Stimulated activated CD8-positive, alpha-beta memory T cell treated with anti-CD3 and anti-CD28 coated beads, Interleukin-4, amount 100 ng/mL, for 1 hour (primary cell): ENCODE measurements at regions not wholly inside any gene's neighbourhood (a gene's known extent, or its start where the extent isn't known, plus 50 kb on each side); places are given as distances from the start of the nearest gene placed in this dataset.

ENCODE experiments used
- DNase-seq, 2 donors: peaks; one replicate each; pipeline ENCODE4 v3.0.0-alpha.2; 2020; ENCODE audit warnings: low read depth in 2 of 2, low spot score in 1 of 2

DNA sequence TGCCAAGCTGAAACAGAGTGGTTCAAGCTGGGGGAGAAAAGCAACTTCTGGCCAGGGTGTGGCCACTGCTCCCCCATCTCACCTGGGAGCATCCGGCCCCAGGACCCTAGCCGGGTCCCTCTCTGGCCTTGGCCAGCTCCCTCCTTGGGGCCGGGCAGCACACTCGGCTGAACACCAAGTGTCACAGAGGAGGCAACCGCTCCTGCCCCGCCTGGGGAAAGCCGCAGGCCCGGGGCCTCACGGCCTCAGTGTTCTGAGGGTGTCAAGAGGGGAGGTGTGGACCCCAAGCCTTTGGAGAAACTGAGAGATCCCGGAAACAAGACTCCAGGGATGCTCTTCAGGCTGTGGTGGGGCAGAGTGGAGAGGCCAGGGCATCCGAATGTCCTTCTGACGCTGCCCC, 88.4 kb downstream of the ENGASE start:
- DNase-seq: no peak

DNA sequence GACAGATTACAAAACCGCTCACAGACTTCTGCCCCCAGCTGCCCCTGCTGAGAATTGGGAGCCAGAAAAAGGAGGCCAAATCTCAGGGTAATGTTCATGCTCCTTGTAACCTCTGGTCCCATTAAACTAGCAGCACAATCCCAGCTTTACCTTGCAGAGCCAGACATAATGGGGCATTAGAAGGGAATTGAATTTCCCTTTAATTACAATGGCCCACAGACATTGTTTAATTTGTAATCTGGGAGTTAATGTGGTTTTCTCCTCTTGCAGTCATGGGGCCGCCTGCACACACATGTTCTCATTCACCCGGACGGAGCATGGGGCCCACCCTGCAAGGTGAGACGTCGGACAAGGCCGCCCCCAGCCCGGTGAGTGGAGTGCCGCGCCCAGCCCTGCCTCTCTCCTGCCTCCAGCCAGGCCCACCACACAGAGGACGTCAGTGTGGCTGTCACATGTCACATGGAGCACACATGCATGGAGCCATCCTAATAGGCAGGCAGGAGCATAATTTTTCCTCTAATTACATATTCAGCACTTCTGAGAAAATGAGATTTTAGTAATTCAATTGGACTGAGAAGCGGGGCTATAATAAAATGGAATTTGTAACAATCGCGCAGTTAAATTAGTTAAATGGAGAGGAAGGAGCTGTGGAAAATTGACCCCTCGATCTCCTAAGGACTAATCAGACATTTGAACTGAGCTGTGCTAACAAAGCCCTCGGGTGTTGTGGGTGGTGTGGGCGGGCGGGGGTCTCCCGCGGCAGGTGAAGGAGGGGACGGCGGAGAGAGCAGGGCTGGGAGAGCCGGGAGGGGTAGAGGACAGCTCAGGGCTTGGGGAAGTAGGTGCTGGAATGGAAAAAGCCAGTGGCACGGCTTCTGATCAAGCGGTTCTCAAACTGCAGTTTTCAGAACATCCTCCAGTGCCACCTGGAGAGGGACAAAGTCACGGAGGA, 87.7 kb downstream of the ENGASE start:
- no peak for DNase-seq

DNA sequence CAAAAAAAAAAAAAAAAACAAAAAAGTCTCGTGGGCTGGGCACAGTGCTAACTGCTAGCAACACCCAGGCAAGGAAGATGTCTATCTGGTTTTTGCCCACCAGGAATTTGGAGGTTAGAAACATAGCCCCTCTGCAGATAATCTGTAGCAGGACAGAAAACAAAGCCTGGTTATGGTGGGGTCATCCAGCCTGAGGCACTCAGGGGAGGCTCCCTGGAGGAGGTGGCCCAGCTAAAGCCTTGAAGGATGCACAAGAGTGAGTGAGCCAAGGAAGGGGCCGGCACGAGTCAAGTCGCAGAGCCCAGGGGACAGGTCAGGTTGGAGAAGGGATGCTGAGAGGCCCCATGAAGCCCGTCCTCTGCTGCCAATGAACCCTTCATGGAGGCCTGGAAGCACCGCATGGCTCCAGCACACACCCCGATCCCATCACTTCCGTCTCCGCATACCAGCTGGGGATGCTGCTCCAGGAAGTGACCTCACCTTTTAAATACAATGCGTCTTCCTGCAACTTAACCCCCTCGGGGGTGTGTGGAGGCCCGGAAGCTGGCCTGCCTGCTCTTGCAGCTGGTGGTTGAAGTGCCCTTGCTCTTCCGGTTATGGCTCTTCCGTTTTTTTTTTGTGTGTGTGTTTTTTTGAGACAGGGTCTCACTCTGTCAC, 86.5 kb downstream of the ENGASE start:
- DNase-seq: no peak

DNA sequence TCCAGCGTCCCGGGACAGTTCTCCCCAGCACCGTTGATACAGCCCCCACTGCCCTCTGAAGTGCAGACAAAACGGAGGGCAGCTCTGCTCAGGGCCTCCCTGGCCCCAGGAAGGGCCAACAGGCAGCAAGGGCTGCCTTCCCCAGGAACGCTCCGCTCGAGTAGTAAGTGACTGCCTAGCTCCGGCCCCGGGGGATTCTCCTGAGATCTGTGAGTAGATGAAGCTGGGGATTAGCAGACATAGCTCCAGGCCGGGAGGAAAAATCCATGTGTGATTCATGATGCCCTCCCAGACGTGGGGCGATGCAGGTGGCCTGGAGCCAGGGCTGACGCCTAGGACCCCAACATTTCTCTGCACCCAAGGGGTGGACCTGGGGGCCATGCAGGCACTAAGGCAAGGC, 85.3 kb downstream of the ENGASE start:
- DNase-seq: no peak

DNA sequence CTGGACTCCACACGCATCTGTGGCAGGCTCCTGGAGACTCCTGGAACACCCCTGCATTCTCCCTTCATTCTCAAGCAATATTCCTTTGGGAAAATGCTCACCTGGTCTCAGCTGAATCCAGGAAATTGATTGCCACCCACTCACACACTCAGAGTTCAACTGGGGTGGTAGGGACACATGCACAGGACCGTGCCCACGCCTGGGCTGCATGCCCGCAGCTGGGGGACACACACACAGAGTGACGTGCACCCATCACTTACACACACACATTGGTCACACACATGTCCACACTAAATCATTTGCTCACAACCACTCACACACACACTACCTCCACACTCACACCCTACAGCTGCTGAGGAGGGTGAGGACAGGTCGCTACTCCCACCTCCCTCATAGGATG, 84.8 kb downstream of the ENGASE start:
- DNase-seq: no peak

DNA sequence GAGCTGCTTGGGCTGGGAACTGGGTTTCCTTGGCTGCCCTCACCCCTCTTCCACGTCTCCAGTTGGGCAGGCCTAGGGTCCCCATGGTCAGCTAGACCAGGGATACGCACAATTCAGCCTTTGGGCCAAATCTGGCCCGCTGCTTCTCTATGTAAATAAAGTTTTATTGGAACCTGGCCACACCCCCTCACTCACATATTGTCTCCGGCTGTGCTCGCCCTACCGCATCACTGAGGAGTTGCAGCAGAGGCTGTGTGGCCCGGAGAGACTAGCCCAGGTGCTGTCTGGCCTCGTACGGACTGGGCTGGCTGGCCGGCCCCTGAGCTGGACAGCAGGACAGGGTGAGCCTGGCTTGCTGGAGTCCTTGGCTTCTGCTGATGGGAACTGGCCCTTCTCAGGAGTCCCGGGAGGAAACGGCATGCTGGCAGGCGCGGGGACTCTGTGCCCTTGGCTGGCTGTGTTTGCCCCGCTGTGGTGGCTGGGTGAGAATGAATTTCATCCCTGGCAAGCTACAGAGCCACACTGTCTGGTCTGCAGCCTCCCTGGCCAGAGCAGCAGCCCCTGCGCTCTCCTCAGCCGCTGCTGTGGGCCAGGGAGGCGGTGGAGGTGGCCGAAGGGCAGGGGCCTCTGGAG, 82.0 kb downstream of the ENGASE start:
- DNase-seq: no peak

DNA sequence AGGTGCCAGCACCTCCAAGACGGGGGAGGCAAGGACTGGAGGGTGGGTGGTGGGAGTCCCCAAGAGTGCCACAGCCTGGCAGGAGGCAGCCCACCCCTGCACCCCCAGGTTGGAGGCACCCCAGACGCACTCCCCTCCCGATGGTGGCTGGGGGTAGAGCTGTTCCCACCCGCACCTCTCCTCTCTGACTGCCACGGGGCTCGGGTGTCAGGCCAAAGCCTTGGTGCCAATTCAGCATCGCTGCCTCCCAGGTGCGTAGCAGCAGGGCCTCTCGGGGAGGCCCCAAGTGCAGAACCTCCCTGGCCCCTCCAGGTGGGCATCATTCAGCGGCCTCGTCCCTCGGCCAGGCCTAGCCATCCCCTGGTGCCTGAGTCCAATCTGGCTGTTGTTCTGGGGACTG, 81.1 kb downstream of the ENGASE start:
- DNase-seq: no peak

DNA sequence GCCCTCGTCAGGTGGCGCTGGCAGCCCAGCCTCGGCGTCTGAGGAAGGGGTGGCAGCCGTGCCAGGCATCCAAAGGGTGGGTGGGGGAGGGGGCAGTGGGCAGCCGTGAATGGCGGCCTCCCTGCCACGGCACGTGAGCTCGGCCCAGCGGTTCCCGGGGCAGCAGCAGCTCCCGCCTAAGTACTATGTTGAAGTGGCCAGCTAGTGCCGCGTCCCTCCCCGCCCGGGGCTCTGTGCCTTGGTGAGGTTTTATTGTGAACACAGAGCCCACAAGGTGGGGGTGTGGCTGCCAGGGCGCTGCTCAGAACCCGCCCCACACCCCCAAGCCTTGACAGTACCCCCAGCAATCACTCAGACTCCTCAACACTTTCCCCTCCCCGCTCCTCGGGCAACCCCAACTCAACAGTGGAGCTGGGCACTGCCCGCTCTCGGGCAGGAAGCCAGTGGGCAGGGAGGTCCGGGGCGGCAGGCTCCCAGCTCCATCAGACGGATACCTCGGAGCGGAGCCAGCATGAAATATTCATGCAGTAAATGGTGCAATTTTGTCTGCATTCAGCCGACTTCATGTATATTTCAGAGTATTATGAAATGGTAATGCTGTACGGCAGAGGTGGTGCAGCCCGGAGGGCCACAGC, 80.4 kb downstream of the ENGASE start:
- DNase-seq: no peak

DNA sequence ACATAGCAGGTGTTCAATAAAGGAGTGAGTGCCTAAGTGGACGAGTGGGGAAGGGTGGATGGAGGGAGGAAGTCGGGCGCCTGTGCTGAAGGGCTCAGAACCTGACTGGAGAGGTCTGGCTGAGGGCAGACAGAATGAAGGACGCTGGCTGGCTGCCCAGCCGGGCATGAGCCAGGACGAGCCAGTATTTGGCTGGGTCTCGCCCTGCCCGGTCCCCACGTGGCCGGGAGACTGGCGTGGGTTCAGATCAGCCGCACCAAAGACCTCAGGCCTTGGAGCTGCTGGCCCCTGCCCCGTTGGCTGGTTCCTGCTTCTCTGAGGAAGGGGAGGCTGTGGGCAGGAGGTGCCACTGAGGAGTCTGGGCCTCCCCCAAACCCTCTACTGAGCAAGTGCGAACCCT, 79.8 kb downstream of the ENGASE start:
- DNase-seq: no peak

DNA sequence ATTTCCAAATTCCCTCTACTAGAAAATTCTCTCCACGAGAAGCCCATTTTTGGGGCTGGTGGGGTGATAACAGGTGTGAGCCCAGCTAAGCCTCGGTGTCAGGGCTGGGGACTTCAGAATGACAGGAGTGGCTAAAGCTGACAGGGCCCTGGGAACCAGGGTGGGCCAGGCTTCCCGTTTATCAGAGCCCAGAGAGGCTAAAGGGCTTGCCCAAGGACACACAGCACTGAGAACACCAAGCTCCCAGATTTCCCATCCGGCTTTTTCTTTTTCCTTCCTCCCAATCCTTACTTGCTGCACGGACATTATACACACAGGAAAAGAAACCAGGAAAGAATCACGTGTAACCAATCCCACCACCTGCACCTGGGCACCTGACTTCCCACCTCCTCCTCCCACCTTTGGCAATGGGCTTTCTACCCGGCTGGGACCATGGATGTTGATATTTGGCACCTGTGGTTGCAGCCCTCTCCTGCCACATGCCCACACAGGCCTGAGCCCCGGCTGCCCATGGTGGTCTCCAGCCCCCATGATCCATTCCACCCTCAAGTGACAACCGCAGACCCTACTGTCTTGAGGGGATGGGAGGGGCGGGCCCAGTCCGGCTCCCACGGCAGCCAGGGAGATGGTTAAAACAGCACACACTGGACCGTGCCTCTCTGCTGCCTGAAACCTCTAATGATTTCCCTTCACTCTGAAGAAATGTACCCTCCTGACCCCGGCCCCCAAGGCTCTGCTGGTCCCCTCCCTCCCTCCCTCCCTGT, 78.9 kb downstream of the ENGASE start:
- no peak for DNase-seq

DNA sequence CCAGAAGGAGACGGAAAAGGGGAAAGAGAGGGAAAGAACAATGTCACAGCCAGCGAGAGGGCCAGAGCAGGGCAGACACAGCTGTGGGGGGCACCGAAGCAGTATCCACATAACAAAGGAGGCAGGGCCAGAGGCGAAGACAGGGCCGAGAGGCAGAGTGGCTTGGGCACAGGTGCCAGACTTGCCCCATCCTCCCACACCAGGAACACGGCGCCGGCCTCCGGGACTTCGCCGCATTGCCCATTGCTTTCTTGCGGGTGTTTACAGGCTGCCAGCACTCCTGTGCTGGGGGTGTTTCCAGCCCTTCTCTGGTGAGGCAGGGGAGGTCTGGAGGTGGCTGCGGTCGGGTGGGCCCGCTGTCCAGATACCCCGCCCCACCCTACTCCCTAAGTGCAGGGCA, 78.0 kb downstream of the ENGASE start:
- no peak for DNase-seq

DNA sequence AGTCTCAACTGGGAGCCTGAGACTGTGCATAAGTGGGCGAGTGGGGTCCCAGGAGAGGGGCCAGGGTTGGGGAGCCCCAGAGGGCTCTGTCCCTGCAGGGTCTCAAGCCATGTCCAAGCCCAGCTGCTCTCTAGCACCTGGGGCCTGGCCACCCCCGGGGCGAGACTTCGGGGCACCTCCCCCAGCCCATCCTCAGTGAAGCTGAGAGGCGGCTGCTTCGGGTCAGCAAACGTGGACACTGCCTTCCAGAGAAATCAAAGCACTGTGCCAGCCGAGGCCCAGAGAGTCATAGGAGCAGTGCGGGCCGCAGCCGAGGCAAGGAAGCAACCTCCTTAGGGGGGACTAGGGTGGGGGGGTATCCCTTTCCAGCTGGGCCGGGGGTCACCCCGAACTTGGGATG, 77.5 kb downstream of the ENGASE start:
- no peak for DNase-seq

DNA sequence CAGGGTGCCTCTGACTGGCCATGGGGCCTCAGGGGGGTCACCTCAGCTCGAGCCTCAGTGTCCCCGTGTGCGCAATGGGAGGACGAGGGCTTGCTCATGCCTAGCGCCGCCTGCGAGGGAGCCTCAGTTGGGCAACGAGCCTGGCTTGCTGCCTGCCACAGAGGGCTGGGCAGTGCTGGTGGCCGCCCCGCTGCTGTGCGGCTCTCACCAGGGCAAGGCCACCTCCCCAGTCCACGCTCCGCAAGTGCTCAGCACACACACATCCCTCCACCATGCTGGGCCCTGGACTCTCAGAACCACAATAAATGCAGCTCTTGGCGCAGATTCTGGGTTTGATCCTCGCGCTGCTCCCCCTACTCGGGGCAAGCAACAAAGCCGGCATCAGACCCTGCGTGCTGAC, 76.2 kb downstream of the ENGASE start:
- no peak for DNase-seq

DNA sequence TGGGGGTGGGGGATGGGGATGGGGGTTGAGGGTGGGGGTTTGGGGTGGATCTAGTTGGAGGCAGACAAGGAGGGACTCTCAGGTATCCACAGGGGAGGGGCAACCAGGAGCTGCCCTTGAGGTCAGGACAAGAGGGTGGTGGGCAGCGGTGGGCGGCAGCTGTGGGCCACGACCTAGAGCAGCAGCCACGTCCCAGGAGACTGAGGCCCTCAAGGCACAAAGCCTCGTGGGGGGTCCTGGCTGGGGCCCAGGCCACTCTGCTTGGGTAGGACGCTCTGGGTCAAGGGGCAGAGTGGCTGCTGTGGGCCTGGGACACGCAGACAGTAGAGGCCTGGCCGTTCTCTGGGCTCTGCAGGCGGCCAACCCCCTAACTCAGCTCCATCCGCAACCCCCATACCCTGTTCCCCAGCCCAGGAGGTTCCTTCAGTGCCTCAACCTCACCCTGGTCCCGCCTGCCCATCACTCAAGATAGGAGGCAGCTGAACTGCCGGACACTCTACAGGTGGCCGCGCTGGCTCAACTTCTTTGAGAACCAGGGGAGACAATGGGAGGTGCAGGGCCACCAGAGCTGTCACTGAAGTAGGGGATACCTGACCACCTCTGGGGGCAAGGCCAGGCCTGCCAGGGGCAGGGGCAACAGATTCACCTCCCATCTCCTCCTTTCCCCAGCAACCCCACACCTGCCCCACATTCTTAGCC, 75.6 kb downstream of the ENGASE start:
- no peak for DNase-seq

DNA sequence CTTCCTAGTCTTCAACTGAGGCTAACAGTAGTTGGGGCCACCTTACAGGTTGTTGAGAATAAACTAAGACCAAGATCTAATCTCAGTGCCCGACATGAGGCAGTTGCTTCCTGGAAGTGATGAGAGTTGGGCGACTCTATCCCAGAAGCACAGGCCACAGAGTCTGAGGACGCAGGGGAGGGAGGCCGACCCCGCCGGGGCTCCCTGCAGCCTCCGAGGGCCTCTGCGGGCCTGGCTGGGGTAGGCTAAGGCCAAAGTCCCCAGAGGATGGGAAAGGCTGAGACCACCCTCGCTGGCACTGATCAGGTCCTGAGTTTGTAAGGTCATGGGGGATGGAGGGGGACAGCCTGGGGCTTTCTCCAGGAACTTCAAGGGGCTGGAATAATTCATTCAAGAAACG, 74.0 kb downstream of the ENGASE start:
- DNase-seq: no peak

DNA sequence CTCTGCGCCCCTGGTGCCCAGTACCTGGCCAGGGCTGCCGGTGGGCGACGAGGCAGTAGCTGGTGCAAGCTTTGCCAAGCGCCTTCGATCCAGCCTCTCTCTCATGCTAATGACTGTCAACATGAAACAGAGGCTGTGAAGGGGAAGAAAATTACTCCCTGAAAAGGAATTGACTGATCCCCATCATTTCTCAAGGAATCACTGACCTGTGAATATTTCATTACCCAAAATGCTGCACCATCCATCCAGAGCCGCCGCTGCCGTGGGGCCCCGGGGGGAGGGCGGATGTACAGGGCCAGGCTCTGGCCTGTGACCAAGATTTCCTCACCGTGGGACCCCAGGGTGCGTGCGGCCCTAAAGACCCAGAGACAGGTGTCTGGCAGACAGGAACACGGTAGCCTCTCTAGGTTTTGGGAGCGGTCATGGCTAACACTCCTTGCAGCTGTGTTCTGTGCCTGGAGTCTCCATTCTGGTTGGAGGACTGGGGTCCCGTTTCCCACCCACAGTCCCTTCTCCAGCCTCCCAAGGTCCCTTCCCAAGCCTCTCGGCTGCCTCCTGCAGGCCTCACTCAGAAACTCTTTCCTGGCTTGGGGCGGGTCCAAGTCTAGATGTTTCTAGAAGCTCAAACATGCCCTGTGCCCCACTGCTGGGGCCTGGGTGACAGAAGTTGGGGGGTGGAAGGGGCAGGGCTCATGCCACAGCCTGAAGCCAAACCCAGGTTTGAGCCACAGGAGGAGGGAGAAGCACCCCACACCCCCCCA, 73.3 kb downstream of the ENGASE start:
- DNase-seq: no peak

DNA sequence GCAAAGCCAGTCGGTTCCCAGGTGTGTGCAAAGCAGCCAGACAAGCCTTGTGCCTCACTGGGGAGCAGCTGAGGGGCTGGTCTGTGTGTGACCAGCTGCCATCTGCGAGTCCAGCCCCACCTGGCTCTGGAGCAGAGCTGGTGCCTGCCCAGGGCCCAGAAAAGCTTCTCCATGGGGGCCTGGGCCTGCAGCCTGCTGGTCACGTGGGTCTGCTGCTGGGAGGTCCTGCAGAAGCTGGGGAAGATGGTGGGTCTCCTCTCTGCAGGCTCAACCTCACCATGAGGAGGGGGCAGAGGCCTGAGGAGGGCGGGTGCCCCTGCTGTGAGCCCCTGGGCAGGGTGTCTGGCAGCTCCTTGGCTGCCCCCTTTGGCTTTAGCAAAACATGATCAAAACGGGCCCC, 71.9 kb downstream of the ENGASE start:
- DNase-seq: no peak

DNA sequence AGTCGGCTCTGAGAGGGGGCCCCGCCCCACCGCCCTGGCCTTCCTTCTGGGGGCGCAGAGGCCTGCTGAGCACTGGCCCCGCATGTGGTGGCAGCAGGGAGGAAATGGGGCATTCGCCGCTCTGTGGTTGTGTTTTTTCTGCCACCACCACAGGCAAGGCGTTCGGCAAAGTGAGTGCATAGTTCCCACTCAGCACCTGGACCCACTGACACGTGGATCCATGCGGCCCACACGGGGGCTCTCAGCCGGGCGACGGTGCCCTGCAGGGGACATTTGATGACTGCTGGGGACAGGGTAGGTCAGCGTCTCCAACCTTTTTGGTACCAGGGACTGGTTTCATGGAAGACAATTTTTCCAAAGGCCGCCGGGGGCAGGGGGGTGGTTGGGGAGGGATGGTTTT, 70.9 kb downstream of the ENGASE start:
- DNase-seq: no peak

DNA sequence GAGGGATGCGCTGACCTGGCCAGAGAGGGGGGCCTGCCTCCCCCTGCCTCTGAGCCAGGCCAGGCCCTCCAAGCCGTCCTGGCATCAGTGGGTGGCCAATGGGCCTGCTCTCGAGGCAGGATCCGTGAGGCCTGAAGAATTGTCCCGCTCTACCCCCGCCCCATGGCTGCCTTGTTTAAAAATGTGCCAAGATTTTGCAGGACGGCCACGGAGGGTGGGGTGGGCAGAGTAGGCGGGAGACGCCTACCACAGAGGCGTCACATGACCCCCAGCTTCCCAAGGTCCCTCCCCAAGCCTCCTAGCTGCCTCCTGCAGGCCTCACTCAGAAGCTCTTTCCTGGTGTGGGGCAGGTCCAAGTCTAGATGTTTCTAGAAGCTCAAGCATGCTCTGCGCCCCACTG, 69.5 kb downstream of the ENGASE start:
- DNase-seq: no peak

DNA sequence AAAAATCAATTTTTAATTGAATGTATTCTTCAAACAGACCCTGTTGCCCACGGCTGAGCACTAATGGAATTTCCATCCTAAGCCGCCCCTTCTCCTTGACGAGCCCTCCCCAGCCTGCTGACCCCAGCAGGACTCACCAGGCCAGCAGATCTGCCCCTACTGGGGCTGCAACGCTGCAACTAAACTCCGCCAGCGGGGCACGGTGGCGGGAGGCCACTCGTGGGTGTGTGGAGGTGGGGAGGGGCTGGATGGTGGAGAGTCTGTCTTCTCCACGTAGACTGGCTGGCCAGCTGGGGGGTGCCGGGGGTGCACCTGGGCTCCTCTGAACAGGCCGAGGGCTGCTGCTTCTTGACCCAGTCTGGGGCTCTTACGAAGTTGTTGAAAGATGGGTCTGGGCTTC, 67.8 kb downstream of the ENGASE start:
- no peak for DNase-seq
